D721Med (cell line): ENCODE measurements at regions not wholly inside any gene's neighbourhood (a gene's known extent, or its start where the extent isn't known, plus 50 kb on each side); places are given as distances from the start of the nearest gene placed in this dataset.

Source experiments
- DNase-seq: peaks from one replicate; pipeline ENCODE4 v3.0.0; 2011; ENCODE audit warnings: low spot score; ENCODE audit not compliant: insufficient read length
- FAIRE-seq: peaks from 2 replicates; lab custom pipeline; 2011; peaks lifted over from hg19 to GRCh38; lab: Jason Lieb, UNC
- TF ChIP-seq, protein P1 (sequence below): IDR thresholded peaks from 2 replicates; pipeline ENCODE4 v1.5.1; 2012; ENCODE audit warnings: mild to moderate bottlenecking, control low read depth; ENCODE audit not compliant: insufficient read depth; ENCODE audit errors: missing control alignments

DNA sequence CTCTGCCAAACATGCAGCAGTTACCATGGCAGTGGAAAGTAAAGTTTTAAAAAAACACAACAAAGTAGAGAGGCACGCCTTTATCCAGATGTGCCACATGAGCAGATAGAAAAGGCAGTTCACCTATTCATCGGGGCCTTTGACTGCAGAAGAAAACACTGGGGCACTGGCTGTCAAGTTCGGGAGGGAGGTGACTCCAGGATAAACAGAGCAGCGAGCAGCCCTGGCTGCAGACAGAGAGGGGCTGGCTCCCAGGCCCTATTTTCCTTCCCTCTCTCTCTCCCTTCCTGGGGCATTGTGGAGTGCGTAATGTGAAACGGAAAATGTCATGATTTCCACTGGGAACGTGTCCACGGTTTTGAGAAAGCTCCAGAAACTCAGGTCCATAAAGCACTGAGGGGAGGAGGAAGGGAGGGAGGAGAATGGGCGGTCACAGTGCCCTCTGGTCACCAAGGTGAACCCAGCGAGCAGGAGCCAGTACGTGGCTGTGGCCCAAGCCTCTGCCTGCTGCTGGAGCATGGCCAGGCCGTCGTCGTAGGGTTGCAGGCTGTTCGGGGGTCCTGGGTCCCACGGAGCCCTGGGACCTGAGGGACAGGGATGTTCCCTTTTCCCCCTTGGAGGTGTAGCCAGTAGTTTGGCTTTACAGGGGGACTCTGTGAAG, 114.7 kb upstream of the IRF2BP2 start:
- DNase-seq (no peak), FAIRE-seq (no peak)
- TF ChIP-seq, protein P1, sequence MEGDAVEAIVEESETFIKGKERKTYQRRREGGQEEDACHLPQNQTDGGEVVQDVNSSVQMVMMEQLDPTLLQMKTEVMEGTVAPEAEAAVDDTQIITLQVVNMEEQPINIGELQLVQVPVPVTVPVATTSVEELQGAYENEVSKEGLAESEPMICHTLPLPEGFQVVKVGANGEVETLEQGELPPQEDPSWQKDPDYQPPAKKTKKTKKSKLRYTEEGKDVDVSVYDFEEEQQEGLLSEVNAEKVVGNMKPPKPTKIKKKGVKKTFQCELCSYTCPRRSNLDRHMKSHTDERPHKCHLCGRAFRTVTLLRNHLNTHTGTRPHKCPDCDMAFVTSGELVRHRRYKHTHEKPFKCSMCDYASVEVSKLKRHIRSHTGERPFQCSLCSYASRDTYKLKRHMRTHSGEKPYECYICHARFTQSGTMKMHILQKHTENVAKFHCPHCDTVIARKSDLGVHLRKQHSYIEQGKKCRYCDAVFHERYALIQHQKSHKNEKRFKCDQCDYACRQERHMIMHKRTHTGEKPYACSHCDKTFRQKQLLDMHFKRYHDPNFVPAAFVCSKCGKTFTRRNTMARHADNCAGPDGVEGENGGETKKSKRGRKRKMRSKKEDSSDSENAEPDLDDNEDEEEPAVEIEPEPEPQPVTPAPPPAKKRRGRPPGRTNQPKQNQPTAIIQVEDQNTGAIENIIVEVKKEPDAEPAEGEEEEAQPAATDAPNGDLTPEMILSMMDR: no peak

- DNase-seq (no peak), FAIRE-seq (no peak)
- TF ChIP-seq, protein P1: no peak
Observed at GRCh38 chr1:234722904-234723720, 113.1 kb upstream of the IRF2BP2 start.

DNA sequence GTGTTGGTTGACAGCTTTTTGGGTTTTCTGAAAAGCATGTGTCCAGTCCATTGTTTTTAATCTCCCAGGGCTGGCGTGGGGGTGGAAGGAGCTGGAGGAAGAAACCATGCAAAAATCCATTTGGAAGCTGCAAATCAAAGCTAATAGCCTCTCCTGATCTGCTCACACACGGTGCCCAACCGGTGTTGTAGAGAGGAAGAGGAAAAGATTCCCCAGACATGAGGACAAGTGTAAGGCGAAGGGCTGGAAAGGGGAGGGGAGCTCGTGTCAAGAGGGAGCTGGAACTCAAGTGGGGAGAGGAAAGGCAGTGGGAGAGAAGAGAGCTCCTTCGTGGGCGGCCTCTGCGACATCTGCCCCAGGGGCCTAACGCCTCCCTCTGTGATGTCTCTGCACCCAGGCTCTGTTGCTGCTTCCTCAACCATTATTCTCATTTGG, 112.3 kb upstream of the IRF2BP2 start:
- FAIRE-seq (no peak), DNase-seq (no peak)
- TF ChIP-seq, protein P1: no peak

- DNase-seq: no peak
- FAIRE-seq: no peak
- TF ChIP-seq, protein P1: no peak
Observed at GRCh38 chr1:234721476-234722269, 111.7 kb upstream of the IRF2BP2 start.

DNA sequence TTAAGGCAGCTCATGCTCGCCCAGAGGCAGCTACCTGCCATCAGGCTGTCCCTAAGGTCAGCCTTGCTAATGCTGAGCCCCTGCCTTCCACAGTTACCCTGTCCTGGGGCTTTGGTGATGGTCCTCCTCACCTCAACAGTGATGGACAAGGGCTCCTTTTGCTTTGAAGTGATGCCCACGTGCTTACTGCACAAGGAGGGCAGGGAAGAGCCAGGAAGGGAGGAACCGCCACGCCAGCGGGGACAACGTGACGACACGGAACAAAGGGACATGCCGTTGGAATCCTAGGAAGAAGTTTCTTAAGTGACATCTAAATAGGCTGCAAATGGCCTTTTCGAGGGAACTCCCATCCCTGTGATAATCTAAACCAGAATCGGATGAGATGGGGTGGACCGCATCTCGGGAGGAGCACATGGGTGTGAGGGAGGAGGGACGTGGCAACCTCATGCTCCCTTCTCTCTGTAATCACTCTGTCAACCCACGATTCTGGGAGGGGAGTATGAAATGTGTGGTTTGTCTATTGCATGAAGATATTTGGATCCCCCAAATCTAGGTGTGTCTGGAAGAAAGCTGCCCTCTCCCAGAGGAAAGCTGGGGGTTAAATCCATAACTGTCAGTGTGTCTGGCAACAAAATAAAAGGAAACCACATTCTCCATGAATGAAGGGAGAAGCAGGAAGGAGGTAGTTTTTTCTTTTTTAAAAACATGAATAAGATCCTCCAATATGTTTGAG, 110.9 kb upstream of the IRF2BP2 start:
- TF ChIP-seq, protein P1: no peak
- FAIRE-seq: no peak
- DNase-seq: no peak

DNA sequence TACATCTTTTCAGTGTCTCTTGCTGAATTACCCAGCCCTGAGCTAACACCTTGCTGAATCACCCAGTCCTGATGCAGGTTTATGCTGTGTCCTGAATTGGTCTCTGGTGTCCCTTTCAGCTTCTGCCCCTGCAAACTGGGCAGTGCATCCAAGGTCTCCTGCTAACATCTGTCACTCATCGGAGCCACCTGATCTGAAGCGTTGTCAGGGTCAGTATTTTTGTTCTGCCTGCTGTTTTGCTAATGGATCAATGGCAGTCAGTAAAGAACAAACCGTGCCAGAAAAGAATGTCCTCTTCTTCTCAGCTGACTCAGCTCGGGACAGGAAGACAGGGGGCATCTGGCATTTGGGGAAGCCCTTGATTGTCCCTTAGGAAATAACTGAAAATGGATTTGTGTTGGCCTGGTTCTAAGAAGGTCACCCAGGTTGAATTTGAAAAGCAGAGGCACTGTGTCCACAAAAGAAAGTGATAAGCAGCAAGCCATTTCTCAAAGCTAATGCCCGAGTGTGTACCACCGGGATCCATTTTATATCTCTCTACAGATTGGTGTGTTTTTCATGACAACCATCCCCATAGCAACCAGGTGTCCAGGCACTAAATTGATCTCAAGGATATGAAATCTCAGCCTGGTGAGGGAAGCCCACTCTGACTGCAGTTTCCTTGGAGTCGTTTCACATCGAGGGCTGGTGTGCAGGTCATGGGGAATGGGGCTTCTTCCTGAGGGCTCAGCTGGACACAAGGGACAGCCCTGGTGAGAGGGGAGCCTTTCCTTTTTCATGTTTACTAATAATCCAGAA, 109.7 kb upstream of the IRF2BP2 start:
- TF ChIP-seq, protein P1: no peak
- DNase-seq (no peak), FAIRE-seq (no peak)
